HEK293 (cell line): ENCODE measurements at regions not wholly inside any gene's neighbourhood (a gene's known extent, or its start where the extent isn't known, plus 50 kb on each side); places are given as distances from the start of the nearest gene placed in this dataset.

Experiments
- HOXD13 ChIP-seq: sonication (generic); formaldehyde crosslinking; IDR thresholded peaks from 2 replicates; pipeline ENCODE4 v1.8.0; 2022; ENCODE audit warnings: missing genetic modification reagents, borderline replicate concordance
- PRDM10 ChIP-seq: fragments of 450-650 bp; formaldehyde crosslinking; IDR thresholded peaks from 2 replicates; pipeline ENCODE4 v1.5.1; 2016; ENCODE audit warnings: missing biosample characterization, missing genetic modification characterization
- REST ChIP-seq: fragments of 450-650 bp; formaldehyde crosslinking; IDR thresholded peaks from 2 replicates; pipeline ENCODE4 v1.5.1; 2016; ENCODE audit warnings: missing biosample characterization, missing genetic modification characterization
- SALL2 ChIP-seq: fragments of 450-650 bp; formaldehyde crosslinking; IDR thresholded peaks from 2 replicates; pipeline ENCODE4 v1.5.0; 2017; ENCODE audit warnings: missing biosample characterization, mild to moderate bottlenecking, missing genetic modification characterization, borderline replicate concordance
- SP3 ChIP-seq: fragments of 450-650 bp; formaldehyde crosslinking; IDR thresholded peaks from 2 replicates; pipeline ENCODE4 v1.5.1; 2016; ENCODE audit warnings: missing biosample characterization, missing genetic modification characterization
- ZFP3 ChIP-seq: fragments of 450-650 bp; formaldehyde crosslinking; IDR thresholded peaks from 2 replicates; pipeline ENCODE4 v1.5.1; 2016; ENCODE audit warnings: low read depth, missing biosample characterization, missing genetic modification characterization
- ZNF202 ChIP-seq: fragments of 450-650 bp; formaldehyde crosslinking; IDR thresholded peaks from 2 replicates; pipeline ENCODE4 v1.5.1; 2016; ENCODE audit warnings: missing biosample characterization, missing genetic modification characterization, borderline replicate concordance
- ZNF335 ChIP-seq: fragments of 450-650 bp; formaldehyde crosslinking; conservative IDR thresholded peaks from 2 replicates; pipeline ENCODE4 v1.5.1; 2016; ENCODE audit warnings: missing biosample characterization, missing genetic modification characterization
- ZNF433 ChIP-seq: fragments of 450-650 bp; formaldehyde crosslinking; IDR thresholded peaks from 2 replicates; pipeline ENCODE4 v1.5.1; 2016; ENCODE audit warnings: missing biosample characterization, missing genetic modification characterization, low read depth
- ZNF513 ChIP-seq: fragments of 450-650 bp; IDR thresholded peaks from 2 replicates; pipeline ENCODE4 v1.5.1; 2018; ENCODE audit warnings: missing biosample characterization, missing genetic modification characterization
- ZNF518A ChIP-seq: fragments of 450-650 bp; formaldehyde crosslinking; conservative IDR thresholded peaks from 2 replicates; pipeline ENCODE4 v1.5.1; 2016; ENCODE audit warnings: low read depth, missing biosample characterization, missing genetic modification characterization
- ZNF560 ChIP-seq: fragments of 450-650 bp; formaldehyde crosslinking; IDR thresholded peaks from 2 replicates; pipeline ENCODE4 v1.5.1; 2017; ENCODE audit warnings: missing biosample characterization, missing genetic modification characterization, borderline replicate concordance
- ZNF623 ChIP-seq: fragments of 450-650 bp; formaldehyde crosslinking; IDR thresholded peaks from 2 replicates; pipeline ENCODE4 v1.5.1; 2016; ENCODE audit warnings: missing biosample characterization, missing genetic modification characterization
- ZNF830 ChIP-seq: fragments of 450-650 bp; IDR thresholded peaks from 2 replicates; pipeline ENCODE4 v1.5.0; 2018; ENCODE audit warnings: missing biosample characterization, missing genetic modification characterization, low read depth, mild to moderate bottlenecking, moderate library complexity
- TF ChIP-seq, protein P1 (sequence below): fragments of 450-650 bp; formaldehyde crosslinking; IDR thresholded peaks from 2 replicates; pipeline ENCODE4 v1.5.1; 2016; ENCODE audit warnings: missing biosample characterization, missing genetic modification characterization
- TF ChIP-seq, protein P2 (sequence below): fragments of 450-650 bp; formaldehyde crosslinking; IDR thresholded peaks from 2 replicates; pipeline ENCODE4 v1.5.1; 2017; ENCODE audit warnings: missing biosample characterization, missing genetic modification characterization
- TF ChIP-seq, protein P3 (sequence below): fragments of 450-650 bp; formaldehyde crosslinking; IDR thresholded peaks from 2 replicates; pipeline ENCODE4 v1.5.0; 2017; ENCODE audit warnings: missing biosample characterization, missing genetic modification characterization, borderline replicate concordance

DNA sequence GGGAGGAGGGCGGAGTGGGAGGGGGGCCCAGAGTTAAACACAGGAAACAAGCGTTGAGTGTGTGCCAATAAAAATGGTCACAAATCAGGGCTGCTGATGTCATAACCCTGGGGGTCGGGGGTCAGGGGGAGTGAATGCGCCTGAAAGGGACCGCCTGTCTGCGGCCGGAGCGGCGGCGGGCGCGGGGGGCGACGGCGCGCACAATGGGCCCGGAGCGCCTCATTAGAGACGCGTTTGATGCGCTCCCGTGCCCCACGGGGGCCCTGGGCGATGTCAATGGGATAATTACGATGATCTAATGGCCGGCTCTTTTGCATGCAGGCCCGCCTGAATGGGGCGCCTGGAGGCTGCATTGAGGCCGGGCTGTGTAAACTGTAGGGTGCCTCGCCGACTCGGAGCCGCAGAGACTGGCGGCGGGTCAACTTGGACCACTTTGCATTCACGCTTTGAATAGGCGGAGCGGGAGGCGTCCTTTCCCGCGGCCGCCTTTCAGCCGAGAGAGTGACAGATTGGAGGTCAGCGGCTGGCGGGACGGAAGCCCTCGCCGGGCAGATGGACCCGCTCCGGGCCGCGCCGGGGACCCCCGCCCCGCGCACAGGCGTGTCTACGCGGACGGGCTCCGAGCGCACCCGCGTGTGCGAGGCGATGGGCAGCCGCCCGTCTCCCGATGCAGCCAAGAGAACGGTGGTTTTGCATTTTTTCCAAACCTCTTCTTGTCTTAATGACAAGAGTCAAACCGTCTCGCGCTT is 296.1 kb downstream of the TFAP2C start (continued):
- TF ChIP-seq ZNF623: no peak; the same call in 1 of the 2 replicates
- no peak for TF ChIP-seq SP3 (tag by site-specific recombination)
- TF ChIP-seq ZNF560 (tag by site-specific recombination): no peak
- TF ChIP-seq HOXD13 (CRISPR knock-in tag): peak; percentile 71; the same call in 1 of the 2 replicates
- TF ChIP-seq REST (tag by site-specific recombination): no peak
- TF ChIP-seq, protein P1, sequence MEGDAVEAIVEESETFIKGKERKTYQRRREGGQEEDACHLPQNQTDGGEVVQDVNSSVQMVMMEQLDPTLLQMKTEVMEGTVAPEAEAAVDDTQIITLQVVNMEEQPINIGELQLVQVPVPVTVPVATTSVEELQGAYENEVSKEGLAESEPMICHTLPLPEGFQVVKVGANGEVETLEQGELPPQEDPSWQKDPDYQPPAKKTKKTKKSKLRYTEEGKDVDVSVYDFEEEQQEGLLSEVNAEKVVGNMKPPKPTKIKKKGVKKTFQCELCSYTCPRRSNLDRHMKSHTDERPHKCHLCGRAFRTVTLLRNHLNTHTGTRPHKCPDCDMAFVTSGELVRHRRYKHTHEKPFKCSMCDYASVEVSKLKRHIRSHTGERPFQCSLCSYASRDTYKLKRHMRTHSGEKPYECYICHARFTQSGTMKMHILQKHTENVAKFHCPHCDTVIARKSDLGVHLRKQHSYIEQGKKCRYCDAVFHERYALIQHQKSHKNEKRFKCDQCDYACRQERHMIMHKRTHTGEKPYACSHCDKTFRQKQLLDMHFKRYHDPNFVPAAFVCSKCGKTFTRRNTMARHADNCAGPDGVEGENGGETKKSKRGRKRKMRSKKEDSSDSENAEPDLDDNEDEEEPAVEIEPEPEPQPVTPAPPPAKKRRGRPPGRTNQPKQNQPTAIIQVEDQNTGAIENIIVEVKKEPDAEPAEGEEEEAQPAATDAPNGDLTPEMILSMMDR (tag by site-specific recombination): no peak; the same call in 1 of the 2 replicates
- TF ChIP-seq, protein P2, sequence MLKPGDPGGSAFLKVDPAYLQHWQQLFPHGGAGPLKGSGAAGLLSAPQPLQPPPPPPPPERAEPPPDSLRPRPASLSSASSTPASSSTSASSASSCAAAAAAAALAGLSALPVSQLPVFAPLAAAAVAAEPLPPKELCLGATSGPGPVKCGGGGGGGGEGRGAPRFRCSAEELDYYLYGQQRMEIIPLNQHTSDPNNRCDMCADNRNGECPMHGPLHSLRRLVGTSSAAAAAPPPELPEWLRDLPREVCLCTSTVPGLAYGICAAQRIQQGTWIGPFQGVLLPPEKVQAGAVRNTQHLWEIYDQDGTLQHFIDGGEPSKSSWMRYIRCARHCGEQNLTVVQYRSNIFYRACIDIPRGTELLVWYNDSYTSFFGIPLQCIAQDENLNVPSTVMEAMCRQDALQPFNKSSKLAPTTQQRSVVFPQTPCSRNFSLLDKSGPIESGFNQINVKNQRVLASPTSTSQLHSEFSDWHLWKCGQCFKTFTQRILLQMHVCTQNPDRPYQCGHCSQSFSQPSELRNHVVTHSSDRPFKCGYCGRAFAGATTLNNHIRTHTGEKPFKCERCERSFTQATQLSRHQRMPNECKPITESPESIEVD (tag by site-specific recombination): no peak
- no peak for TF ChIP-seq ZNF202 (tag by site-specific recombination)
- peak; percentile 91 for TF ChIP-seq ZNF335 (tag by site-specific recombination)
- no peak for TF ChIP-seq ZNF433
- 0 out of 2 replicates have a peak, but pooled peaks have one; percentile 20 for TF ChIP-seq ZNF518A (tag by site-specific recombination)
- TF ChIP-seq, protein P3, sequence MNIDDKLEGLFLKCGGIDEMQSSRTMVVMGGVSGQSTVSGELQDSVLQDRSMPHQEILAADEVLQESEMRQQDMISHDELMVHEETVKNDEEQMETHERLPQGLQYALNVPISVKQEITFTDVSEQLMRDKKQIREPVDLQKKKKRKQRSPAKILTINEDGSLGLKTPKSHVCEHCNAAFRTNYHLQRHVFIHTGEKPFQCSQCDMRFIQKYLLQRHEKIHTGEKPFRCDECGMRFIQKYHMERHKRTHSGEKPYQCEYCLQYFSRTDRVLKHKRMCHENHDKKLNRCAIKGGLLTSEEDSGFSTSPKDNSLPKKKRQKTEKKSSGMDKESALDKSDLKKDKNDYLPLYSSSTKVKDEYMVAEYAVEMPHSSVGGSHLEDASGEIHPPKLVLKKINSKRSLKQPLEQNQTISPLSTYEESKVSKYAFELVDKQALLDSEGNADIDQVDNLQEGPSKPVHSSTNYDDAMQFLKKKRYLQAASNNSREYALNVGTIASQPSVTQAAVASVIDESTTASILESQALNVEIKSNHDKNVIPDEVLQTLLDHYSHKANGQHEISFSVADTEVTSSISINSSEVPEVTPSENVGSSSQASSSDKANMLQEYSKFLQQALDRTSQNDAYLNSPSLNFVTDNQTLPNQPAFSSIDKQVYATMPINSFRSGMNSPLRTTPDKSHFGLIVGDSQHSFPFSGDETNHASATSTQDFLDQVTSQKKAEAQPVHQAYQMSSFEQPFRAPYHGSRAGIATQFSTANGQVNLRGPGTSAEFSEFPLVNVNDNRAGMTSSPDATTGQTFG (tag by site-specific recombination): no peak
- TF ChIP-seq ZNF830 (tag by site-specific recombination): no peak
- no peak for TF ChIP-seq ZNF513
- no peak for TF ChIP-seq SALL2 (tag by site-specific recombination)
- peak; percentile 42; the same call in 1 of the 2 replicates for TF ChIP-seq PRDM10 (tag by site-specific recombination)
- TF ChIP-seq ZFP3 (tag by site-specific recombination): no peak
